Activated CD4-positive, alpha-beta T cell treated with anti-CD3 and anti-CD28 coated beads for 24 hours (primary cell): ENCODE measurements at regions not wholly inside any gene's neighbourhood (a gene's known extent, or its start where the extent isn't known, plus 50 kb on each side); places are given as distances from the start of the nearest gene placed in this dataset.
"Not testable (repeated sequence)": the region's sequence is repeated elsewhere in the genome, so short reads cannot be mapped to it uniquely, and the experiment has no call there.

ENCODE experiments used
- DNase-seq, 2 donors: peaks; one replicate each; pipeline ENCODE4 v3.0.0-alpha.2; 2020; ENCODE audit warnings: low read depth in 2 of 2

- DNase-seq = no peak
These were observed 128.1 kb upstream of the ANK3 start for GRCh38 chr10:60517805-60518204.

DNA sequence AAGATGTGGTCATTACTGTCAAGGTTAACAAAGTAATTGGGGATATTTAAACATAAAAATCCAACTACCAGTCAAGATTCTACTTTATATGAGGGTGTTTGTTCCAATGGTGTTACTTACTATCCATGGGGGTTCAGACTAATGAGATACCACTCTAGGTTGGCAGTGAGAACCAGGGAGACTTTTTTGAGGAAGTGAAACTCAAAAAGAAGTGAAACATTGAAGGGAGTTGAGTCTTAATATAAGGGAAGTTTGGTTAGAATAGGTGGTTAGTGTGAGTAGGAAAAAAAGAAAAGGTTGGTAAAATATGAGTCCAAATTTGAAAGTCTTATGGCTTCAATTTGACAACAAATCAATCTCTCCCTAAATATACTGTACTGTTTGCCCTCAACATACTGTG lies 123.6 kb upstream of the ANK3 start:
- no peak for DNase-seq

- no peak for DNase-seq
These were observed 122.0 kb upstream of the ANK3 start for GRCh38 chr10:60511477-60512229.

- DNase-seq = no peak
These were observed 119.2 kb upstream of the ANK3 start for GRCh38 chr10:60508831-60509230.

GRCh38 chr10:60508037-60508436 lies 118.4 kb upstream of the ANK3 start:
- no peak for DNase-seq

DNA sequence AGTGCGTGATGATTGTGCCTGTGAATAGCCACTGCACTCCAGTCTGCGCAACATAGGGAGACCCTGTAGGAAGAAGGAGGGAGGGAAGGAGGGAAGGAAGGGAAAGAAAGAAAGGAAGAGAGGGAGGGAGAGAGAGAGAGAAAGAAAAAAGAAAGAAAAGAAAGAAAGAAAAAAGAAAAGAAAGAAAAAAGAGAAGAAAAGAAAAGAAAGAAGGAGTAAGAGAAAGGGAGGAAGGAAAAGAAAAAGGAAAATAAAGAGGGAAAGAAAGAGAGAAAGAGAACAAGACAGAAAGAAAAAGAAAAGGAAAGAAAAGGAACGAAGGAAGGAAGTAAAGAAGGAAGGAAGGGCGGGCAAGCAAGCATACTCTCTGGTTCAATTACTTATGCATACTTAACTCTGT lies 112.9 kb upstream of the ANK3 start:
- DNase-seq = no peak

GRCh38 chr10:60498985-60499384 lies 109.3 kb upstream of the ANK3 start:
- DNase-seq = no peak

DNA sequence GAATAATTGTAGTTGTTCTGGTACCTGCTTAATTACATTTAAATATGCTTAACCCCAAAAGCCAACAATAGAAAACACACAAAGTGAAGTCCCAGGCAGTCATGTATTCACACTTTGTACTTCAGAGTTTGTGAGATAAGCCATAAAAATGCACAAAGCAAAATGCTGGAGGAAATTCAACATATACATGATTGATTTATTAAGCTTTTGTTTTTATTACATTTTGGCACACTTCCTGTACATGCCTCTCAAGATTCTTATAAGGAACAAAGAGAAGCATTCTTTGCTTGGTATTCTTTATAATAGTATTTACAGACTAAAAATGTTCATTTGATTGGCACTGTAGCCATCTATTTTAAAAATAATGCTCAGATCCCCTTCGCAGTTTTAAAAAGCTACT lies 107.7 kb upstream of the ANK3 start:
- DNase-seq = no peak

DNA sequence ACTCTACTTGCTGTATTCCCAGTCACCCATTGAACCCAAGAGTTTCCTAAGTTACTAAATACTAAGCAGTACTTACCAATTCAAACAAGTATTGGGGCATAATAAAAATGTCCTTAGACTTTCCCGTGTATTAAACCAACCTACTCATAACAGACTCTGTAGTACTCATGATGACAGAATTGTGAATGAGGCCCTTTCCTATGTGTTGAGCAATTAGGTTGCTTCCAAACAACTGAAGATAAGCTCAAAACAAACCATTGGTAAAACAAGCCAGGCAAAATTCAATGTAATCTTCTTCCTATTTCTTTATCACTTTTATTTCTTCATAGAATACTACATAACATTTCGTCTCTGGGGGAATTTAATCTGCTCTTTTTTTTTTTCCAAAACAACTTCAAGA lies 106.5 kb upstream of the ANK3 start:
- DNase-seq = no peak

GRCh38 chr10:60495338-60496055 lies 105.8 kb upstream of the ANK3 start:
- no peak for DNase-seq

GRCh38 chr10:60494774-60495173 lies 105.1 kb upstream of the ANK3 start:
- DNase-seq = no peak

DNA sequence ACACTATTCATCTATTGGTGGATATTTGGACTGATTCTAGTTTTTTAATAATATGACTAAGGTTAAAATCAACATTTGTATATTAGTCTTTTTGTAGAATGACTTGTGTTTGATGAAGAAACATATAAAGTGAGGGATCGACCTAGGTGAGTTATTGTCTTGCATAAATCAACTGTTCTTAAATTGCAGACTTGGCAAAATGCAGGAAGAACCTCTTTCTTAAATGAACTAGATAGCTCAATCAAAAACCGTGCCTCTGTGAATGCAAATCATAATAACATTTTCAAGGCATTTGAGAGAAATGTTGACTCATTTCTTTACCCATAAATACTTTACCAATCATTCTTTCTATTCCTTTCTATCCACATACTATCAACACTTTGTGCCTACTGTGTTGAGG lies 101.5 kb upstream of the ANK3 start:
- no peak for DNase-seq

- no peak for DNase-seq
These were observed 100.3 kb upstream of the ANK3 start for GRCh38 chr10:60490013-60490412.

DNA sequence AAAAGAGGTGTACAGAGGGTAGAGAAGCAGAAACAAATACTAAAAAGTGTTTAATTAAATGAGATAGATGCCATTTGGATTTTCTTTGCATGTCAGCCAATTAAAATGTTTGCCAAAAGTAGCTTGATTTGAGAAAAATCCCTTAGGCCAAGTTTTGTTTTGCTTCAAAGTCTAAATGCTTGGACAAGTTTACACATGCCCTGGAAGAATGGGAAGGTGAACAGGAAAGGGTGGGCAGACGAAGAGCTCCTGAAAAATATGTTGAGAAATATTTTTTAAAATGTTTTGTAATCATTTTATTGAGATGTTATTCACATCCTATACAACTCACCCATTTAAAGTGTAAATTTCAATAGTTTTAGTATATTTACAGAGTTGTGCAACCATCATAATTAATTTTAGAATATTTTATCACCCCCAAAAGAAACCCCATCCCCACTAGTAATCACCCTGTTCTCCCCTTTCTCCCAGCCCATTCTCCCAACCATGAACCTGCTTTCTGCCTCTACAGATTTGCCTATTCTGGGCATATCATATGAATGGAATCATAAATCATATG lies 98.5 kb upstream of the ANK3 start:
- DNase-seq = no peak

DNA sequence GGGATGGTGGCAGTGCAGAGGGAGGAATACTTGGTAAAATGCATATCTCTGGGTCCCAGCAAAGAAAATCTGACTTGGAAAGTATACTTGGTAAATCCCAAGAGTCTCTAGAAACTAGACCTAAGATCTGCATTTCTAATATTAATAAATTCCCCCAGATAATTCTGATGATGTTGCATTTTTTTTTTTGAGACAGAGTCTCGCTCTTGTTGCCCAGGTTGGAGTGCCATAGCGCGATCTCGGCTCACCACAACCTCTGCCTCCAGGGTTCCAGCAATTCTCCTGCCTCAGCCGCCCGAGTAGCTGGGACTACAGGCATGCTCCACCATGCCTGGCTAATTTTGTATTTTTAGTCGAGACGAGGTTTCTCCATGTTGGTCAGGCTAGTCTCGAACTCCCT lies 97.9 kb upstream of the ANK3 start:
- no peak for DNase-seq

GRCh38 chr10:60485025-60485424 lies 95.3 kb upstream of the ANK3 start:
- no peak for DNase-seq

DNA sequence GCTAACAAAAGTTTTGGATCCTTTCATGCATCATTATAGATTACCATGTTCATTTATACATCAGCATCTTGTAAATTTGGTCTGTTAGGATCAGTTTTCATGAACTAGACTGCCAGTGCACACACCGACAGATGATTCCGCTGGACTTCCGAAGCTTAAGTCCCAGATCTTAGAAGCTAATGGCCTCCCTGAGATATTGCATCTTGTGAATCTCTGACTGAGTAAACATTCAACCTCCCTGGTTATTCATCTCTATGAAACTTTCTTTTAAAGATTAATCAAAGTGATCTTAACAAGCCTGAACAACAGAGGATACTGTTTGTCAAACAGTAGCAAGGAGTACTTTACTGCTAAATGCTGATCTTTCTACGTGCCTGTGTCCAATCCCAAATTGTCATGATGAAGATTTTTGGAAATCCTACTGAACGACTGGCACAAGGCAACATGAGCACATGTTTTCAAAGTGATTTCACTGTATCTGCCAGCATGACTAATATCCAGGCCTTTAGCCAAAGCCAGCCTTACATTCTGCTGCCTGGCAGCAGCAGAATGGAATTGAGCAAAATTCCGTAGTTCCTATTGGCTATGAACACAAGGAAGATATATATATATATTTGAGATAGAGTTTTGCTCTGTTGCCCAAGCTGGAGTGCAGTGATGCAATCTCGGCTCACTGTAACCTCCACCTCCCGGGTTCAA lies 91.3 kb upstream of the ANK3 start:
- no peak for DNase-seq

- no peak for DNase-seq
These were observed 89.8 kb upstream of the ANK3 start for GRCh38 chr10:60479305-60480020.

DNA sequence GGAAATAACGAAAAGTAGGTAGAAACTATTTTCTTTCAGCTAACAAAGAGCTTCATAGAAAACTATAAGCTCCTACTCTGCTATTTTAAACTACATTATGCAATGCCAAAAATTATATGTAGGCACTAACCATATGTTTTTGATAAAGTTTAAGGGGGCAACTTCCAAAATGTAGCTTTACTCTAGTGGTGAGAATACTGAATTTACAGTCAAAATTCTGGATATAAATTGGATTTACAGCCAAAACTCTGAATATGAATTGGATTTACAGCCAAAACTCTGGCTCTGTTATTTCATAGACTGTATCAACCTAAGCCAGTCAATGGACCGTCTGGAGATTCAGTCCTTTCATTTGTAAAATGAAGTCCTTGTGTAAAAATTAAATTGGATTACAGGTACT lies 86.8 kb upstream of the ANK3 start:
- no peak for DNase-seq

GRCh38 chr10:60473557-60473956 lies 83.9 kb upstream of the ANK3 start:
- DNase-seq = no peak

DNA sequence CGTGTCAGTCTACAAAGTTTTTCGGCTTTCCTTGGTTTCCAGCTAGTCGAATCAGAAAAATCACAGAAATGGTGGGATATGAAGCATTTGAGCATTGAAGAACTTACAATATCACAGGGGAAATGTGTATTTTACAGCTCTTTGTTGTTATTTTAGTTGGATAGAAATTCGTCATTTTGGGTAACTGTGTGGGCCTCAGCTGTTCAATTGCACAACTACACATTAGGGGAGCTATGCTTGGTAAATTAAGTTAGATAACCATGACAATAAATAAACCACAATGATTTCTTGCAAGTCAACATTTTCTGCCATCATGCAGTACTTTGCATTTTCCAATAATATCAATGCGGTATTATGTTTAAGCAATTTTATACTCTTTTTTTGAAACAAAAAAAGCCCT lies 80.4 kb upstream of the ANK3 start:
- DNase-seq = no peak

GRCh38 chr10:60469147-60469546 lies 79.5 kb upstream of the ANK3 start:
- DNase-seq = not testable (repeated sequence)
